Epithelial cell of esophagus (primary cell): ENCODE measurements at regions not wholly inside any gene's neighbourhood (a gene's known extent, or its start where the extent isn't known, plus 50 kb on each side); places are given as distances from the start of the nearest gene placed in this dataset.
A peak's percentile ranks its signal among the peaks of the same experiment; 100 is the strongest.

Source experiments
- DNase-seq: peaks from one replicate; pipeline ENCODE4 v3.0.0; 2010; ENCODE audit warnings: low read depth
- H3K4me3 ChIP-seq: 2 replicates; pipeline ENCODE4 v1.5.1; 2011; ENCODE audit warnings: mild to moderate bottlenecking, low read length, control low read depth
- TF ChIP-seq, protein P1 (sequence below): IDR thresholded peaks from 2 replicates; pipeline ENCODE4 v1.5.1; 2011; ENCODE audit warnings: low read depth, mild to moderate bottlenecking, low read length, control low read depth, inconsistent platforms; ENCODE audit not compliant: insufficient read depth; ENCODE audit errors: missing control alignments

DNA sequence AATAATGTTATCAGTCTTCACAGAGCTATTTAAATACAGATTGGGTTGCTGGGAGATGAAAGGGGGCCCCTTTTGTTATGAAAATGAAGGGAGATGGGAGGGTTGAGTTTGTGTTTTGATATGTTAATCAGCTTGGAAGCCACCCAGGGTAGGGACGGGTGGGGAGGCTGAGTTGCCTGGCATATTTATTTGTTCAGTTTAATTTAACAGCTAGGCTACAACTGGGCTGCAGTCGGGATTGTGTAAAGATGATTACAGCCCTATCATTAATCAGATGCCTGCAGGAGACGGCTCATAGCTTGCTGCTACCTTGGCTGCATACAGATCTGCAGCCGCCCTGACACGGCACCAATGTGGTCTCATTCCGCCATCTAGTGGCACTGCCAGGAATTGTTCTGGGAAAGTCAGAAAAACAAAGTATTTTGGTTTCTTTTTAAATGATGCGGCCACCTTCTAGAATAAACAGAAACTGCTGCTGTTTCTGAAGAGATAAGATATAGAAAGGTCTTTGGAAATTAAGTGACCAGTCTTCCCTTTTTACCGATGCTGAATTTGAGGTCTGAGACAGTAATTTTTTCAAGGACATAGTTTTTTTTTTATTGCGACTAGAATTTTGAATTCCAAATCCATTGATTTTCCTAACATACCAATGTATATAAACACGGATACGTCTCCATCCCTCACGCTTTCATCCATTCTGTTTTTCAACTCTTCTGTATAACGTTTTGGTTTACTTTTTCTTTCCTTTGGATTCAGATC, 458.0 kb upstream of the ASIC2 start:
- no peak overlapping the region for H3K4me3 ChIP-seq
- TF ChIP-seq, protein P1, sequence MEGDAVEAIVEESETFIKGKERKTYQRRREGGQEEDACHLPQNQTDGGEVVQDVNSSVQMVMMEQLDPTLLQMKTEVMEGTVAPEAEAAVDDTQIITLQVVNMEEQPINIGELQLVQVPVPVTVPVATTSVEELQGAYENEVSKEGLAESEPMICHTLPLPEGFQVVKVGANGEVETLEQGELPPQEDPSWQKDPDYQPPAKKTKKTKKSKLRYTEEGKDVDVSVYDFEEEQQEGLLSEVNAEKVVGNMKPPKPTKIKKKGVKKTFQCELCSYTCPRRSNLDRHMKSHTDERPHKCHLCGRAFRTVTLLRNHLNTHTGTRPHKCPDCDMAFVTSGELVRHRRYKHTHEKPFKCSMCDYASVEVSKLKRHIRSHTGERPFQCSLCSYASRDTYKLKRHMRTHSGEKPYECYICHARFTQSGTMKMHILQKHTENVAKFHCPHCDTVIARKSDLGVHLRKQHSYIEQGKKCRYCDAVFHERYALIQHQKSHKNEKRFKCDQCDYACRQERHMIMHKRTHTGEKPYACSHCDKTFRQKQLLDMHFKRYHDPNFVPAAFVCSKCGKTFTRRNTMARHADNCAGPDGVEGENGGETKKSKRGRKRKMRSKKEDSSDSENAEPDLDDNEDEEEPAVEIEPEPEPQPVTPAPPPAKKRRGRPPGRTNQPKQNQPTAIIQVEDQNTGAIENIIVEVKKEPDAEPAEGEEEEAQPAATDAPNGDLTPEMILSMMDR, result peak; percentile 96
- DNase-seq, result peak; percentile 72

DNA sequence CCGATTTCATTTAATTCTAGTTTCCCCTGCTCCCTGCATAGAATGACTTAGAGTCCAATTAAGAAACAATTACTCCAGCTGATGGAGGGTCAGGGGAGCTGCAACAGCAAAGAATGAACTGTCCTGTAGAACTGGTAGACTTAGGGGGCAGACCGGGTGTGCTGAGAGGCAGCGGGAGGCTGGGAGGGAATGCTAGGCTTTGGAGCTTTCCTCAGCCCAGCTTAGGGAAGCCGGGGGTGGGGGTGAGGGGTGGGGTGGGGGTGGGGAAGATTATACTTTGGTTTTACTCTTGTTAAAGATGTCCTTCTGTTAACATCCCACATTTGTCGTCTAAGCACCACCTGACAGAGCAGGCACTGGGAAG, 458.6 kb upstream of the ASIC2 start:
- DNase-seq, result no peak
- H3K4me3 ChIP-seq, result no peak overlapping the region
- TF ChIP-seq, protein P1, result no peak

DNA sequence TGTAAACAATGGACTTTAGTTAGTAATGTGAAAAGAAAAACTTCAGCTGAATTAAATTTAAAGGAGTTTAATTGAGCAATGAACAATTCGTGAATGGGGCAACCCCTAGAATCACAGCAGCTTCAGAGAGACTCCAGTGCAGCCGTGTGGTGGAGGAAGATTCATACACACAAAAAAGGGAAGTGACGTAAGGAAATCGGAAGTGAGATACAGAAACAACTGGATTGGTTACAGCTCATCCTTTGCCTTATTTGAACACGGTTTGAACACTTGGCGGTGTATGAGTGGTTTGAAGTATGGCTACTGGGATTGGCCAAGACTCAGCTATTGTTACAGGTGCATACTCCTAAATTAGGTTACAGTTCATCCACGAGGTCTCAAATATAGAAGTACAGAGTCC, 460.4 kb upstream of the ASIC2 start:
- TF ChIP-seq, protein P1, result no peak
- no peak overlapping the region for H3K4me3 ChIP-seq
- no peak for DNase-seq

GRCh38 chr17:33756021-33756420, 462.9 kb upstream of the ASIC2 start:
- DNase-seq, result no peak
- no peak overlapping the region for H3K4me3 ChIP-seq
- TF ChIP-seq, protein P1, result no peak

DNA sequence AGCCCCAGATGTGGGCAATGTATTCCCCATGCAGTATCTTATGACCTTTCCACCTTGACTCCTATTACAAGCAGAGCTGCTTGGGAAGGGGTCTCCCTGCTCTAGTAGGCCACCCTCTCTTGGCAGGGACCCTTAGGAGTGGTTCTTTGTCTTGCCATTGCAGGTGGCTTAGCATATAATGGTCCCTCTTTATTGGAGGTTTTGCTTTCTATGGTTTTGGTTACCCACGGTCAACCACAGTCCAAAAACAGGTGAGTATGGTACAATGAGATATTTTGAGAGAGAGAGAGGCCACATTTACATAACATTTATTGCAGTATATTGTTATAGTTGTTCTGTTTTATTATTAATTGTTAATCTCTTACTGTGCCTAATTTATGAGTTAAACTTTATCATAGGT, 472.8 kb upstream of the ASIC2 start:
- DNase-seq, result no peak
- no peak overlapping the region for H3K4me3 ChIP-seq
- TF ChIP-seq, protein P1, result no peak

DNA sequence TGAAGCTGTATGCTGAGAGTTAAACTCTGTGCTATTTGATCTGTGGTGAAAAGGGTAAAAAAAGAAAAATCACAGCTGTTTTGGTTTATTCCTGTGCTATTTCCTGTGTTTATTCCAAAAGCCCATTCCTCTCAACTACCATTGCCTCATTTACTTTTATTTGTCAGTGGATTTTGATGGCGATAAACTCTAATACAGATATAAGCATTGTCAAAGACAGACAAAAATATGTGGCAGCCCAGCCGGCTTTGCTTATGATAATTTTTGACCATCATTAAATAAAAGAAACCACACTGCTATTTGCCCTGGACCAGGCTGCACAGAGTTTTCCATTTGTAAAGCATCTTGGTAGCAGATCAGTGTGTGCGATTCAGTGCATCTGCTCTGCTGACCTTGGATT, 473.6 kb upstream of the ASIC2 start:
- TF ChIP-seq, protein P1, result no peak
- DNase-seq, result no peak
- H3K4me3 ChIP-seq, result no peak overlapping the region

GRCh38 chr17:33769066-33769465, 476.0 kb upstream of the ASIC2 start:
- H3K4me3 ChIP-seq, result no peak overlapping the region
- no peak for DNase-seq
- TF ChIP-seq, protein P1, result no peak
